ENCODE measurements at regions not wholly inside any gene's neighbourhood (a gene's known extent, or its start where the extent isn't known, plus 50 kb on each side); places are given as distances from the start of the nearest gene placed in this dataset.

- DNase-seq = no peak
Observed at GRCh38 chr11:106216281-106216680, 138.8 kb downstream of the AASDHPPT start.

GRCh38 chr11:106217456-106217855, 140.0 kb downstream of the AASDHPPT start:
- DNase-seq = no peak

- DNase-seq = no peak
Observed at GRCh38 chr11:106218106-106218505, 140.6 kb downstream of the AASDHPPT start.

GRCh38 chr11:106222626-106223025, 145.2 kb downstream of the AASDHPPT start:
- DNase-seq = no peak

GRCh38 chr11:106224172-106224571, 146.7 kb downstream of the AASDHPPT start:
- no peak for DNase-seq

GRCh38 chr11:106228996-106229395, 151.5 kb downstream of the AASDHPPT start:
- DNase-seq = no peak

- no peak for DNase-seq
Observed at GRCh38 chr11:106231591-106231990, 154.1 kb downstream of the AASDHPPT start.

- no peak for DNase-seq
Observed at GRCh38 chr11:106233191-106233590, 155.7 kb downstream of the AASDHPPT start.

- no peak for DNase-seq
Observed at GRCh38 chr11:106234794-106235193, 157.3 kb downstream of the AASDHPPT start.

- no peak for DNase-seq
Observed at GRCh38 chr11:106236295-106236694, 158.8 kb downstream of the AASDHPPT start.

- no peak for DNase-seq
Observed at GRCh38 chr11:106238704-106239360, 161.4 kb downstream of the AASDHPPT start.

GRCh38 chr11:106241601-106242257, 164.3 kb downstream of the AASDHPPT start:
- DNase-seq = no peak

- DNase-seq = no peak
Observed at GRCh38 chr11:106242718-106243415, 165.4 kb downstream of the AASDHPPT start.

- no peak for DNase-seq
Observed at GRCh38 chr11:106246495-106246894, 169.0 kb downstream of the AASDHPPT start.

GRCh38 chr11:106249617-106250239, 172.3 kb downstream of the AASDHPPT start:
- no peak for DNase-seq

- DNase-seq = no peak
Observed at GRCh38 chr11:106262852-106263251, 185.4 kb downstream of the AASDHPPT start.

- DNase-seq = no peak
Observed at GRCh38 chr11:106263527-106263926, 186.1 kb downstream of the AASDHPPT start.

- DNase-seq = no peak
Observed at GRCh38 chr11:106271086-106271485, 193.6 kb downstream of the AASDHPPT start.

- no peak for DNase-seq
Observed at GRCh38 chr11:106271686-106272085, 194.2 kb downstream of the AASDHPPT start.

GRCh38 chr11:106275151-106275550, 197.7 kb downstream of the AASDHPPT start:
- no peak for DNase-seq

- DNase-seq = no peak
Observed at GRCh38 chr11:106276126-106276525, 198.7 kb downstream of the AASDHPPT start.

- DNase-seq = no peak
Observed at GRCh38 chr11:106276859-106277436, 199.5 kb downstream of the AASDHPPT start.

- DNase-seq = no peak
Observed at GRCh38 chr11:106277484-106277883, 200.0 kb downstream of the AASDHPPT start.
